ENCODE measurements at regions not wholly inside any gene's neighbourhood (a gene's known extent, or its start where the extent isn't known, plus 50 kb on each side); places are given as distances from the start of the nearest gene placed in this dataset.

- TF ChIP-seq POLR2A (IDR thresholded peaks at IDR 0.05) = no peak
- TF ChIP-seq, protein P1, sequence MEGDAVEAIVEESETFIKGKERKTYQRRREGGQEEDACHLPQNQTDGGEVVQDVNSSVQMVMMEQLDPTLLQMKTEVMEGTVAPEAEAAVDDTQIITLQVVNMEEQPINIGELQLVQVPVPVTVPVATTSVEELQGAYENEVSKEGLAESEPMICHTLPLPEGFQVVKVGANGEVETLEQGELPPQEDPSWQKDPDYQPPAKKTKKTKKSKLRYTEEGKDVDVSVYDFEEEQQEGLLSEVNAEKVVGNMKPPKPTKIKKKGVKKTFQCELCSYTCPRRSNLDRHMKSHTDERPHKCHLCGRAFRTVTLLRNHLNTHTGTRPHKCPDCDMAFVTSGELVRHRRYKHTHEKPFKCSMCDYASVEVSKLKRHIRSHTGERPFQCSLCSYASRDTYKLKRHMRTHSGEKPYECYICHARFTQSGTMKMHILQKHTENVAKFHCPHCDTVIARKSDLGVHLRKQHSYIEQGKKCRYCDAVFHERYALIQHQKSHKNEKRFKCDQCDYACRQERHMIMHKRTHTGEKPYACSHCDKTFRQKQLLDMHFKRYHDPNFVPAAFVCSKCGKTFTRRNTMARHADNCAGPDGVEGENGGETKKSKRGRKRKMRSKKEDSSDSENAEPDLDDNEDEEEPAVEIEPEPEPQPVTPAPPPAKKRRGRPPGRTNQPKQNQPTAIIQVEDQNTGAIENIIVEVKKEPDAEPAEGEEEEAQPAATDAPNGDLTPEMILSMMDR (IDR thresholded peaks at IDR 0.05) = no peak
Observed at GRCh38 chrX:28312965-28313364, 274.3 kb upstream of the IL1RAPL1 start.
